IMR-90 (cell line): ENCODE measurements at regions not wholly inside any gene's neighbourhood (a gene's known extent, or its start where the extent isn't known, plus 50 kb on each side); places are given as distances from the start of the nearest gene placed in this dataset.

Experiments
- ATAC-seq: fragments of 200-7000 bp; cut with Tn5 transposase; 2 replicates; pipeline ENCODE4 v1.9.1; 2020; ENCODE audit warnings: low read depth, mild to moderate bottlenecking, moderate library complexity
- BruUV-seq: library from RNA; stranded (reverse); fragments of 400-500 nt; replicated peaks from 2 replicates; lab custom pipeline; 2021; lab: Mats Ljungman, UMichigan
- CTCF ChIA-PET: fragments of 300-600 bp; formaldehyde crosslinking; extraction: SDS; loops from one replicate; lab custom pipeline; 2021; ENCODE audit warnings: antibody characterized with exemption; lab: Yijun Ruan, JAX
- POLR2A ChIA-PET: fragments of 300-600 bp; sonication (Branson Sonifier 250); formaldehyde crosslinking; loops from one replicate; lab custom pipeline; 2022; ENCODE audit warnings: antibody characterized with exemption; ENCODE audit not compliant: unreplicated experiment; lab: Charles Lee
- DNase-seq: peaks from one replicate; pipeline ENCODE4 v3.0.0; 2013
- H2AFZ ChIP-seq: replicated peaks from 2 replicates; pipeline ENCODE3; 2013; ENCODE audit warnings: low read length, mild to moderate bottlenecking; ENCODE audit not compliant: poor library complexity
- H2AK5ac ChIP-seq: 2 replicates; pipeline ENCODE4 v1.6.1; 2013; ENCODE audit warnings: low read depth, low read length, inconsistent platforms
- H2AK9ac ChIP-seq: replicated peaks from 2 replicates; pipeline ENCODE3; 2013; ENCODE audit warnings: mild to moderate bottlenecking, low read depth, low read length, moderate library complexity; ENCODE audit not compliant: poor library complexity
- H2BK120ac ChIP-seq: 2 replicates; pipeline ENCODE4 v1.6.1; 2013; ENCODE audit warnings: low read depth, low read length, inconsistent platforms
- H2BK15ac ChIP-seq: 3 replicates; pipeline ENCODE4 v1.6.1; 2013; ENCODE audit warnings: low read depth, low read length, inconsistent platforms
- H2BK20ac ChIP-seq: 2 replicates; pipeline ENCODE4 v1.6.1; 2013; ENCODE audit warnings: low read depth, mild to moderate bottlenecking, inconsistent platforms, low read length, moderate library complexity
- H2BK5ac ChIP-seq: 2 replicates; pipeline ENCODE4 v1.6.1; 2013; ENCODE audit warnings: mild to moderate bottlenecking, low read depth, low read length, inconsistent platforms; ENCODE audit not compliant: poor library complexity, severe bottlenecking
- H3K14ac ChIP-seq: replicated peaks from 2 replicates; pipeline ENCODE4 v1.6.1; 2013; ENCODE audit warnings: low read depth, low read length, inconsistent platforms
- H3K18ac ChIP-seq: 2 replicates; pipeline ENCODE4 v1.6.1; 2013; ENCODE audit warnings: low read depth, low read length, control low read depth
- H3K23ac ChIP-seq: 2 replicates; pipeline ENCODE4 v1.6.1; 2013; ENCODE audit warnings: low read depth, low read length, inconsistent platforms
- H3K27ac ChIP-seq: 2 replicates; pipeline ENCODE4 v1.5.1; 2013; ENCODE audit warnings: mild to moderate bottlenecking, control low read depth, low read length; ENCODE audit not compliant: insufficient read depth
- H3K27me3 ChIP-seq: 2 replicates; pipeline ENCODE4 v1.6.1; 2013; ENCODE audit warnings: low read length; ENCODE audit not compliant: control insufficient read depth, insufficient read depth
- H3K36me3 ChIP-seq: 2 replicates; pipeline ENCODE4 v1.6.1; 2013; ENCODE audit warnings: low read length, mixed read lengths; ENCODE audit not compliant: control insufficient read depth, insufficient read depth
- H3K4ac ChIP-seq: 2 replicates; pipeline ENCODE4 v1.6.1; 2013; ENCODE audit warnings: low read depth, low read length, inconsistent platforms
- H3K4me1 ChIP-seq: 2 replicates; pipeline ENCODE4 v1.6.1; 2013; ENCODE audit warnings: low read length, mixed read lengths; ENCODE audit not compliant: control insufficient read depth, insufficient read depth
- H3K4me2 ChIP-seq: 2 replicates; pipeline ENCODE4 v1.6.1; 2013; ENCODE audit warnings: low read depth, mild to moderate bottlenecking, control low read depth, low read length, moderate library complexity
- H3K4me3 ChIP-seq: 2 replicates; pipeline ENCODE4 v1.5.1; 2013; ENCODE audit warnings: low read depth, mild to moderate bottlenecking, control low read depth, low read length, moderate library complexity; ENCODE audit not compliant: insufficient read depth
- H3K56ac ChIP-seq: 2 replicates; pipeline ENCODE4 v1.6.1; 2013; ENCODE audit warnings: low read length, inconsistent platforms; ENCODE audit not compliant: insufficient read depth; ENCODE audit errors: extremely low read depth
- H3K79me1 ChIP-seq, 2 experiments: 2 replicates each; pipeline ENCODE4 v1.6.1; 2013; ENCODE audit warnings: low read length in 2 of 2, inconsistent platforms in 1 of 2, low read depth in 1 of 2
- H3K9ac ChIP-seq: 2 replicates; pipeline ENCODE4 v1.6.1; 2013; ENCODE audit warnings: low read depth, low read length, control low read depth
- H3K9me1 ChIP-seq: 2 replicates; pipeline ENCODE4 v1.6.1; 2013; ENCODE audit warnings: low read length, inconsistent platforms; ENCODE audit not compliant: insufficient read depth
- H3K9me3 ChIP-seq: 2 replicates; pipeline ENCODE4 v1.6.1; 2013; ENCODE audit warnings: low read length; ENCODE audit not compliant: control insufficient read depth, insufficient read depth
- H4K20me1 ChIP-seq: 2 replicates; pipeline ENCODE4 v1.6.1; 2013; ENCODE audit warnings: low read length, inconsistent platforms; ENCODE audit not compliant: insufficient read depth
- H4K5ac ChIP-seq: 2 replicates; pipeline ENCODE4 v1.6.1; 2013; ENCODE audit warnings: mild to moderate bottlenecking, low read depth, low read length, control low read depth
- H4K8ac ChIP-seq, 2 experiments: 2 replicates each; pipeline ENCODE4 v1.6.1; 2013; ENCODE audit warnings: low read depth in 2 of 2, low read length in 2 of 2, control low read depth in 1 of 2, inconsistent platforms in 1 of 2
- H4K91ac ChIP-seq: 2 replicates; pipeline ENCODE4 v1.6.1; 2013; ENCODE audit warnings: low read depth, low read length, inconsistent platforms; ENCODE audit not compliant: insufficient read depth
- BHLHE40 ChIP-seq: fragments of 150-350 bp; IDR thresholded peaks from 2 replicates; pipeline ENCODE4 v1.6.1; 2016; ENCODE audit warnings: mild to moderate bottlenecking, low read depth, low read length
- CHD1 ChIP-seq: IDR thresholded peaks from 2 replicates; pipeline ENCODE4 v1.6.1; 2012; ENCODE audit warnings: low read depth, low read length, improper control_type of control experiment
- MAFK ChIP-seq: IDR thresholded peaks from 2 replicates; pipeline ENCODE4 v1.6.1; 2012; ENCODE audit warnings: low read depth, low read length, improper control_type of control experiment
- MAZ ChIP-seq: IDR thresholded peaks from 2 replicates; pipeline ENCODE4 v1.6.1; 2012; ENCODE audit warnings: low read depth, mild to moderate bottlenecking, low read length, improper control_type of control experiment, moderate library complexity, borderline replicate concordance
- MXI1 ChIP-seq: IDR thresholded peaks from 2 replicates; pipeline ENCODE4 v1.6.1; 2012; ENCODE audit warnings: low read depth, mild to moderate bottlenecking, low read length, moderate library complexity, borderline replicate concordance
- NFE2L2 ChIP-seq: fragments of 150-350 bp; IDR thresholded peaks from 2 replicates; pipeline ENCODE4 v1.6.1; 2016; ENCODE audit warnings: low read depth, mild to moderate bottlenecking, low read length
- POLR2A ChIP-seq: IDR thresholded peaks from 2 replicates; pipeline ENCODE4 v1.6.1; 2012; ENCODE audit warnings: mild to moderate bottlenecking, low read depth, low read length
- RAD21 ChIP-seq: IDR thresholded peaks from 2 replicates; pipeline ENCODE4 v1.6.1; 2012; ENCODE audit warnings: low read length, improper control_type of control experiment
- RCOR1 ChIP-seq: IDR thresholded peaks from 2 replicates; pipeline ENCODE4 v1.6.1; 2012; ENCODE audit warnings: mild to moderate bottlenecking, low read length, improper control_type of control experiment; ENCODE audit not compliant: insufficient replicate concordance
- RFX5 ChIP-seq: IDR thresholded peaks from 2 replicates; pipeline ENCODE4 v1.8.0; 2012; ENCODE audit warnings: low read depth, mild to moderate bottlenecking, low read length, moderate library complexity
- WGBS, 2 experiments: methylation state at CpG; one replicate each; pipeline versions ENCODE4 v1.1.5 to v1.1.7; 2013; ENCODE audit warnings: missing lambda C conversion rate in 2 of 2; ENCODE audit not compliant: insufficient read length in 1 of 2; ENCODE audit errors: extremely low coverage in 2 of 2; 5-methylcytosine and 5-hydroxymethylcytosine counted together
- dilution Hi-C: fragments of 300-500 bp; cut with HindIII; formaldehyde crosslinking; loops from one replicate; pipeline ENCODE4 v1.14.3; 2018; ENCODE audit warnings: low sequenced_read_pairs; ENCODE audit not compliant: unreplicated experiment
- in situ Hi-C: fragments of 300-500 bp; cut with MboI; formaldehyde crosslinking; loops from 3 replicates; pipeline ENCODE4 v1.14.3; 2019; ENCODE audit warnings: low sequenced_read_pairs, inconsistent platforms, mixed read lengths
- intact Hi-C: fragments of 100-400 bp; cut with micrococcal nuclease; formaldehyde crosslinking; loops from 2 replicates; pipeline ENCODE4 v1.10.0; 2022
- TF ChIP-seq, protein P1 (sequence below): fragments of 150-350 bp; IDR thresholded peaks from 2 replicates; pipeline ENCODE4 v1.6.1; 2016; ENCODE audit warnings: low read depth, mild to moderate bottlenecking, low read length, moderate library complexity, borderline replicate concordance

DNA sequence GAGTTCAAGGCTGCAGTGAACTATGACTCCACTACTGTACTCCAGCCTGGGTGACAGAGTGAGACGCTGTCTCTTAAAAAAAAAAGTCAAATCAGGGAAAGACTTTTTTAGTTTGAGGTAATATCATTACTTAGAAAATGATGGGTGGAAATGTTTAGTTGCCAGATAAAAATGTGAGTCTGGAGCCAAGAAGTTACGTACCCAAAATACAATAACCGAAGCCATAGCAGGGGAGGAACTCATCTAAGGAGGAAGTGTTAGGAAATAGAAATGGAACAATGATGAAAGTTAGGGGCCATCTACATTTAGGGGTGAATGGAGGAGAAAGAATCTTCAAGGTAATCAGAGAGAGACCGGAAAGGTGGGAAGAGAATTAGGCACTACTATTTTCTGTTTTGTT is 98.8 kb downstream of the DACT1 start:
- dilution Hi-C loops (no loop called here), in situ Hi-C loops (no loop called here), intact Hi-C loops (no loop called here)
- H3K56ac ChIP-seq, result no peak overlapping the region
- WGBS, 2 experiments, result no CpG with 5 or more reads among the region's 4 CpGs
- H4K91ac ChIP-seq, result no peak overlapping the region
- peaks cover 6% of the 10 kb centered on the region for H3K9me1 ChIP-seq
- H3K79me1 ChIP-seq, result no peaks in the 10 kb centered on the region
- no peak overlapping the region for H4K8ac ChIP-seq
- H3K9me3 ChIP-seq, result no peaks in the 10 kb centered on the region
- H2AK5ac ChIP-seq, result no peak overlapping the region
- no peak for DNase-seq
- no peak overlapping the region for H2AFZ ChIP-seq
- no peak overlapping the region for H4K5ac ChIP-seq
- no peak overlapping the region for H2BK20ac ChIP-seq
- no peak overlapping the region for H2BK120ac ChIP-seq
- H2BK15ac ChIP-seq, result no peak overlapping the region
- no peak overlapping the region for H3K18ac ChIP-seq
- no peak overlapping the region for H3K23ac ChIP-seq
- CTCF ChIA-PET, result no interaction called here
- no peak overlapping the region for H3K27ac ChIP-seq
- TF ChIP-seq NFE2L2 (no peak), MXI1 (no peak), BHLHE40 (no peak), POLR2A (no peak), MAFK (no peak), RFX5 (no peak), RCOR1 (no peak), CHD1 (no peak), MAZ (no peak), RAD21 (no peak)
- TF ChIP-seq, protein P1, sequence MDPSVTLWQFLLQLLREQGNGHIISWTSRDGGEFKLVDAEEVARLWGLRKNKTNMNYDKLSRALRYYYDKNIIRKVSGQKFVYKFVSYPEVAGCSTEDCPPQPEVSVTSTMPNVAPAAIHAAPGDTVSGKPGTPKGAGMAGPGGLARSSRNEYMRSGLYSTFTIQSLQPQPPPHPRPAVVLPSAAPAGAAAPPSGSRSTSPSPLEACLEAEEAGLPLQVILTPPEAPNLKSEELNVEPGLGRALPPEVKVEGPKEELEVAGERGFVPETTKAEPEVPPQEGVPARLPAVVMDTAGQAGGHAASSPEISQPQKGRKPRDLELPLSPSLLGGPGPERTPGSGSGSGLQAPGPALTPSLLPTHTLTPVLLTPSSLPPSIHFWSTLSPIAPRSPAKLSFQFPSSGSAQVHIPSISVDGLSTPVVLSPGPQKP, result no peak
- H3K36me3 ChIP-seq, result no peaks in the 10 kb centered on the region
- no peak overlapping the region for H3K14ac ChIP-seq
- H3K4me3 ChIP-seq, result no peak overlapping the region
- H4K20me1 ChIP-seq, result 0 out of 2 replicates have a peak, but pooled peaks cover 3% of the 10 kb centered on the region
- POLR2A ChIA-PET, result no interaction called here
- no peak for ATAC-seq
- BruUV-seq, result no TSS peak
- H2AK9ac ChIP-seq, result no peak overlapping the region
- H3K4me2 ChIP-seq, result no peak overlapping the region
- no peak overlapping the region for H2BK5ac ChIP-seq
- H3K27me3 ChIP-seq, result peaks cover 9% of the 10 kb centered on the region
- H3K4ac ChIP-seq, result no peak overlapping the region; the same call in 1 of the 2 replicates
- H3K9ac ChIP-seq, result no peak overlapping the region
- H3K4me1 ChIP-seq, result peaks cover 11% of the 10 kb centered on the region
